ENCODE measurements at regions not wholly inside any gene's neighbourhood (a gene's known extent, or its start where the extent isn't known, plus 50 kb on each side); places are given as distances from the start of the nearest gene placed in this dataset.

DNA sequence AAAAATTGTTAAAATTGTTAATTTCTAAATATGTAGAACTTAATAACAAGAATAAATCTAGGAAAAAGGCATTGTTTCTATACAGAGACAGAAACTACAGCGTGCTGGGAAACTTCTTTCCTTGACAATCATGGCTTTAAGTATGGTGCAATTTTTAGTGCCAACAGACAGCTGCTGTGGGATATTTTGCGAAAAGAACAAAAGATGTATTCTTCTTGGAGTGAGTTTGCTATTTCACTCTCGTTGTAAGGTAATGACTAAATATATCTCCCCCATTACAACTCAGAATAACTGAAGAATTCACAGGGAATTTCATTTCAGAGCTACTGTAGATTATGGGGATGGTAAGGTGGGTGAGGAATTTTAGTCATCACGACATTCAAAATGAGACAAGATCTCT, 2055.0 kb upstream of the ACO1 start:
- TF ChIP-seq, protein P1, sequence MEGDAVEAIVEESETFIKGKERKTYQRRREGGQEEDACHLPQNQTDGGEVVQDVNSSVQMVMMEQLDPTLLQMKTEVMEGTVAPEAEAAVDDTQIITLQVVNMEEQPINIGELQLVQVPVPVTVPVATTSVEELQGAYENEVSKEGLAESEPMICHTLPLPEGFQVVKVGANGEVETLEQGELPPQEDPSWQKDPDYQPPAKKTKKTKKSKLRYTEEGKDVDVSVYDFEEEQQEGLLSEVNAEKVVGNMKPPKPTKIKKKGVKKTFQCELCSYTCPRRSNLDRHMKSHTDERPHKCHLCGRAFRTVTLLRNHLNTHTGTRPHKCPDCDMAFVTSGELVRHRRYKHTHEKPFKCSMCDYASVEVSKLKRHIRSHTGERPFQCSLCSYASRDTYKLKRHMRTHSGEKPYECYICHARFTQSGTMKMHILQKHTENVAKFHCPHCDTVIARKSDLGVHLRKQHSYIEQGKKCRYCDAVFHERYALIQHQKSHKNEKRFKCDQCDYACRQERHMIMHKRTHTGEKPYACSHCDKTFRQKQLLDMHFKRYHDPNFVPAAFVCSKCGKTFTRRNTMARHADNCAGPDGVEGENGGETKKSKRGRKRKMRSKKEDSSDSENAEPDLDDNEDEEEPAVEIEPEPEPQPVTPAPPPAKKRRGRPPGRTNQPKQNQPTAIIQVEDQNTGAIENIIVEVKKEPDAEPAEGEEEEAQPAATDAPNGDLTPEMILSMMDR (IDR thresholded peaks at IDR 0.05 in 2 of 3, conservative IDR thresholded peaks at IDR 0.05 in 1 of 3; ENCODE audit: borderline replicate concordance in 1 of 3, insufficient read depth in 1 of 3, low read depth in 2 of 3, low read length in 2 of 3): no peak
- TF ChIP-seq, protein P2, sequence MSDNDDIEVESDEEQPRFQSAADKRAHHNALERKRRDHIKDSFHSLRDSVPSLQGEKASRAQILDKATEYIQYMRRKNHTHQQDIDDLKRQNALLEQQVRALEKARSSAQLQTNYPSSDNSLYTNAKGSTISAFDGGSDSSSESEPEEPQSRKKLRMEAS (IDR thresholded peaks at IDR 0.05): no peak
- TF ChIP-seq, protein P3, sequence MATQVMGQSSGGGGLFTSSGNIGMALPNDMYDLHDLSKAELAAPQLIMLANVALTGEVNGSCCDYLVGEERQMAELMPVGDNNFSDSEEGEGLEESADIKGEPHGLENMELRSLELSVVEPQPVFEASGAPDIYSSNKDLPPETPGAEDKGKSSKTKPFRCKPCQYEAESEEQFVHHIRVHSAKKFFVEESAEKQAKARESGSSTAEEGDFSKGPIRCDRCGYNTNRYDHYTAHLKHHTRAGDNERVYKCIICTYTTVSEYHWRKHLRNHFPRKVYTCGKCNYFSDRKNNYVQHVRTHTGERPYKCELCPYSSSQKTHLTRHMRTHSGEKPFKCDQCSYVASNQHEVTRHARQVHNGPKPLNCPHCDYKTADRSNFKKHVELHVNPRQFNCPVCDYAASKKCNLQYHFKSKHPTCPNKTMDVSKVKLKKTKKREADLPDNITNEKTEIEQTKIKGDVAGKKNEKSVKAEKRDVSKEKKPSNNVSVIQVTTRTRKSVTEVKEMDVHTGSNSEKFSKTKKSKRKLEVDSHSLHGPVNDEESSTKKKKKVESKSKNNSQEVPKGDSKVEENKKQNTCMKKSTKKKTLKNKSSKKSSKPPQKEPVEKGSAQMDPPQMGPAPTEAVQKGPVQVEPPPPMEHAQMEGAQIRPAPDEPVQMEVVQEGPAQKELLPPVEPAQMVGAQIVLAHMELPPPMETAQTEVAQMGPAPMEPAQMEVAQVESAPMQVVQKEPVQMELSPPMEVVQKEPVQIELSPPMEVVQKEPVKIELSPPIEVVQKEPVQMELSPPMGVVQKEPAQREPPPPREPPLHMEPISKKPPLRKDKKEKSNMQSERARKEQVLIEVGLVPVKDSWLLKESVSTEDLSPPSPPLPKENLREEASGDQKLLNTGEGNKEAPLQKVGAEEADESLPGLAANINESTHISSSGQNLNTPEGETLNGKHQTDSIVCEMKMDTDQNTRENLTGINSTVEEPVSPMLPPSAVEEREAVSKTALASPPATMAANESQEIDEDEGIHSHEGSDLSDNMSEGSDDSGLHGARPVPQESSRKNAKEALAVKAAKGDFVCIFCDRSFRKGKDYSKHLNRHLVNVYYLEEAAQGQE (IDR thresholded peaks at IDR 0.05; ENCODE audit: low read depth): no peak
- TF ChIP-seq, protein P4, sequence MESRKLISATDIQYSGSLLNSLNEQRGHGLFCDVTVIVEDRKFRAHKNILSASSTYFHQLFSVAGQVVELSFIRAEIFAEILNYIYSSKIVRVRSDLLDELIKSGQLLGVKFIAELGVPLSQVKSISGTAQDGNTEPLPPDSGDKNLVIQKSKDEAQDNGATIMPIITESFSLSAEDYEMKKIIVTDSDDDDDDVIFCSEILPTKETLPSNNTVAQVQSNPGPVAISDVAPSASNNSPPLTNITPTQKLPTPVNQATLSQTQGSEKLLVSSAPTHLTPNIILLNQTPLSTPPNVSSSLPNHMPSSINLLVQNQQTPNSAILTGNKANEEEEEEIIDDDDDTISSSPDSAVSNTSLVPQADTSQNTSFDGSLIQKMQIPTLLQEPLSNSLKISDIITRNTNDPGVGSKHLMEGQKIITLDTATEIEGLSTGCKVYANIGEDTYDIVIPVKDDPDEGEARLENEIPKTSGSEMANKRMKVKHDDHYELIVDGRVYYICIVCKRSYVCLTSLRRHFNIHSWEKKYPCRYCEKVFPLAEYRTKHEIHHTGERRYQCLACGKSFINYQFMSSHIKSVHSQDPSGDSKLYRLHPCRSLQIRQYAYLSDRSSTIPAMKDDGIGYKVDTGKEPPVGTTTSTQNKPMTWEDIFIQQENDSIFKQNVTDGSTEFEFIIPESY (IDR thresholded peaks at IDR 0.05; ENCODE audit: extremely low read depth, insufficient replicate concordance, low read length): no peak
- TF ChIP-seq POLR2AphosphoS5 (IDR thresholded peaks at IDR 0.05; ENCODE audit: low read depth, low read length): no peak
- TF ChIP-seq POLR2A (IDR thresholded peaks at IDR 0.05; ENCODE audit: borderline replicate concordance, extremely low read depth, insufficient read depth, insufficient read length): no peak
- TF ChIP-seq EZH2 (IDR thresholded peaks at IDR 0.05): no peak
- TF ChIP-seq TCF7L2 (IDR thresholded peaks at IDR 0.05; ENCODE audit: borderline replicate concordance, extremely low read depth, insufficient read depth, insufficient read length): no peak
- TF ChIP-seq CEBPB (IDR thresholded peaks at IDR 0.05; ENCODE audit: low read depth): no peak
- Histone ChIP-seq H3K9me3 (ENCODE audit: control insufficient read depth in 1 of 2, insufficient read depth in 1 of 2, low read depth in 1 of 2, low read length in 2 of 2) (peaks cover 0 to 3% of the 10 kb centered on the region in 2 experiments; a peak in 1 of 4 replicates), H3K36me3 (ENCODE audit: control insufficient read depth in 1 of 2, insufficient read depth in 2 of 2, low read length in 2 of 2) (no peaks in the 10 kb centered on the region), H3K4me1 (ENCODE audit: control insufficient read depth in 1 of 2, insufficient read depth in 2 of 2, low read length in 2 of 2) (no peaks in the 10 kb centered on the region), H3K27me3 (ENCODE audit: insufficient read depth, low read length) (no peaks in the 10 kb centered on the region), H3K9me2 (ENCODE audit: insufficient read depth) (no peaks in the 10 kb centered on the region), H2AFZ (ENCODE audit: low read depth, low read length, poor library complexity, severe bottlenecking) (no peak overlapping the region), H4K20me1 (ENCODE audit: insufficient read depth) (no peaks in the 10 kb centered on the region), H3K79me2 (ENCODE audit: insufficient read depth, low read length) (no peaks in the 10 kb centered on the region), H3K4me2 (ENCODE audit: low read length) (no peak overlapping the region), H3K27ac (ENCODE audit: low read depth, low read length) (no peak overlapping the region), H3K4me3 (replicated peaks in 1 of 2; ENCODE audit: low read depth in 1 of 2, low read length in 2 of 2) (no peak overlapping the region), H3K9ac (ENCODE audit: low read length) (no peak overlapping the region)
- CTCF ChIA-PET: no interaction called here
- BruUV-seq (replicated peaks): no TSS peak
- no peak for DNase-seq (ENCODE audit: low read depth, low spot score)
- intact Hi-C loops (cut with micrococcal nuclease): no loop called here
- RAD21 ChIA-PET (ENCODE audit: low non-redundant PET in 1 of 2, low total read pairs in 2 of 2, uncharacterized antibody in 2 of 2, unreplicated experiment in 2 of 2): no interaction called here
- POLR2A ChIA-PET: no interaction called here
- ATAC-seq: no peak
